NB4 (cell line): ENCODE measurements at regions not wholly inside any gene's neighbourhood (a gene's known extent, or its start where the extent isn't known, plus 50 kb on each side); places are given as distances from the start of the nearest gene placed in this dataset.

Source experiments
- DNase-seq: peaks from one replicate; pipeline ENCODE4 v3.0.0; 2010; ENCODE audit warnings: low read depth
- H3K4me3 ChIP-seq: one replicate; pipeline ENCODE4 v1.5.1; 2011; ENCODE audit warnings: mild to moderate bottlenecking, low read depth, low read length, moderate library complexity
- CTCF ChIP-seq: IDR thresholded peaks from one replicate; pipeline ENCODE4 v1.5.1; 2012; ENCODE audit warnings: low read depth, low read length
- MAX ChIP-seq: IDR thresholded peaks from 2 replicates; pipeline ENCODE4 v1.6.1; 2011; ENCODE audit warnings: low read depth, low read length
- MYC ChIP-seq: IDR thresholded peaks from 2 replicates; pipeline ENCODE4 v1.6.1; 2011; ENCODE audit warnings: low read depth, low read length
- POLR2A ChIP-seq: IDR thresholded peaks from 2 replicates; pipeline ENCODE4 v1.6.1; 2011; ENCODE audit warnings: mild to moderate bottlenecking; ENCODE audit not compliant: insufficient read length; ENCODE audit errors: extremely low read depth

GRCh38 chr15:93384886-93385285 lies 295.9 kb upstream of the RGMA start:
- TF ChIP-seq POLR2A (no peak), MYC (no peak), MAX (no peak), CTCF (no peak)
- DNase-seq, result no peak
- no peak overlapping the region for H3K4me3 ChIP-seq

- no peak for TF ChIP-seq MAX
- no peak for TF ChIP-seq POLR2A
- no peak for TF ChIP-seq MYC
- no peak for TF ChIP-seq CTCF
- DNase-seq, result no peak
- H3K4me3 ChIP-seq, result no peak overlapping the region
Observed at GRCh38 chr15:93382200-93382820, 293.3 kb upstream of the RGMA start.

GRCh38 chr15:93378558-93378957 lies 289.5 kb upstream of the RGMA start:
- H3K4me3 ChIP-seq, result no peak overlapping the region
- TF ChIP-seq MYC (no peak), MAX (no peak), POLR2A (no peak), CTCF (no peak)
- no peak for DNase-seq

GRCh38 chr15:93372865-93373223 lies 283.8 kb upstream of the RGMA start:
- TF ChIP-seq CTCF (no peak), POLR2A (no peak), MYC (no peak), MAX (no peak)
- DNase-seq, result no peak
- no peak overlapping the region for H3K4me3 ChIP-seq

- TF ChIP-seq POLR2A (no peak), CTCF (no peak), MYC (no peak)
- H3K4me3 ChIP-seq, result no peak overlapping the region
- no peak for DNase-seq
Observed at GRCh38 chr15:93372208-93372864, 283.3 kb upstream of the RGMA start.
